ENCODE measurements at regions not wholly inside any gene's neighbourhood (a gene's known extent, or its start where the extent isn't known, plus 50 kb on each side); places are given as distances from the start of the nearest gene placed in this dataset.
"Not testable (repeated sequence)": the region's sequence is repeated elsewhere in the genome, so short reads cannot be mapped to it uniquely, and the experiment has no call there.

- not testable (repeated sequence) for DNase-seq (ENCODE audit: low read depth in 3 of 3)
Observed at GRCh38 chr4:30148828-30149227, 571.3 kb upstream of the PCDH7 start.

GRCh38 chr4:30149539-30149938, 570.6 kb upstream of the PCDH7 start:
- DNase-seq (ENCODE audit: low read depth in 3 of 3) = not testable (repeated sequence)

- DNase-seq (ENCODE audit: low read depth in 3 of 3) = no peak
Observed at GRCh38 chr4:30153427-30153826, 566.7 kb upstream of the PCDH7 start.

GRCh38 chr4:30160140-30160539, 560.0 kb upstream of the PCDH7 start:
- DNase-seq (ENCODE audit: low read depth in 3 of 3) = no peak

GRCh38 chr4:30172416-30172815, 547.8 kb upstream of the PCDH7 start:
- DNase-seq (ENCODE audit: low read depth in 3 of 3) = no peak

GRCh38 chr4:30181512-30181911, 538.7 kb upstream of the PCDH7 start:
- DNase-seq (ENCODE audit: low read depth in 3 of 3) = no peak

GRCh38 chr4:30181918-30182317, 538.3 kb upstream of the PCDH7 start:
- no peak for DNase-seq (ENCODE audit: low read depth in 3 of 3)

- DNase-seq (ENCODE audit: low read depth in 3 of 3) = no peak
Observed at GRCh38 chr4:30182786-30183185, 537.4 kb upstream of the PCDH7 start.

- no peak for DNase-seq (ENCODE audit: low read depth in 3 of 3)
Observed at GRCh38 chr4:30191902-30192301, 528.3 kb upstream of the PCDH7 start.

- DNase-seq (ENCODE audit: low read depth in 3 of 3) = no peak
Observed at GRCh38 chr4:30207389-30207788, 512.8 kb upstream of the PCDH7 start.

- no peak for DNase-seq (ENCODE audit: low read depth in 3 of 3)
Observed at GRCh38 chr4:30208731-30209435, 511.3 kb upstream of the PCDH7 start.

- not testable (repeated sequence) for DNase-seq (ENCODE audit: low read depth in 3 of 3)
Observed at GRCh38 chr4:30215973-30216372, 504.2 kb upstream of the PCDH7 start.

GRCh38 chr4:30245140-30245539, 475.0 kb upstream of the PCDH7 start:
- DNase-seq (ENCODE audit: low read depth in 3 of 3) = no peak

GRCh38 chr4:30256116-30256832, 463.9 kb upstream of the PCDH7 start:
- no peak for DNase-seq (ENCODE audit: low read depth in 3 of 3)

GRCh38 chr4:30258949-30259348, 461.2 kb upstream of the PCDH7 start:
- no peak for DNase-seq (ENCODE audit: low read depth in 3 of 3)

GRCh38 chr4:30262379-30262778, 457.8 kb upstream of the PCDH7 start:
- no peak for DNase-seq (ENCODE audit: low read depth in 3 of 3)

GRCh38 chr4:30264465-30264864, 455.7 kb upstream of the PCDH7 start:
- DNase-seq (ENCODE audit: low read depth in 3 of 3) = no peak

GRCh38 chr4:30265716-30266115, 454.5 kb upstream of the PCDH7 start:
- no peak for DNase-seq (ENCODE audit: low read depth in 3 of 3)

- DNase-seq (ENCODE audit: low read depth in 3 of 3) = no peak
Observed at GRCh38 chr4:30268370-30268769, 451.8 kb upstream of the PCDH7 start.

- DNase-seq (ENCODE audit: low read depth in 3 of 3) = no peak
Observed at GRCh38 chr4:30269850-30270249, 450.3 kb upstream of the PCDH7 start.

- DNase-seq (ENCODE audit: low read depth in 3 of 3) = no peak
Observed at GRCh38 chr4:30281986-30282385, 438.2 kb upstream of the PCDH7 start.

GRCh38 chr4:30283336-30283735, 436.8 kb upstream of the PCDH7 start:
- DNase-seq (ENCODE audit: low read depth in 3 of 3) = no peak

- no peak for DNase-seq (ENCODE audit: low read depth in 3 of 3)
Observed at GRCh38 chr4:30294295-30294694, 425.9 kb upstream of the PCDH7 start.
